ENCODE measurements at regions not wholly inside any gene's neighbourhood (a gene's known extent, or its start where the extent isn't known, plus 50 kb on each side); places are given as distances from the start of the nearest gene placed in this dataset.
A peak's percentile ranks its signal among the peaks of the same experiment; 100 is the strongest.
"Not testable (repeated sequence)": the region's sequence is repeated elsewhere in the genome, so short reads cannot be mapped to it uniquely, and the experiment has no call there.

GRCh38 chr4:55028196-55028595 lies 97.2 kb downstream of the KDR start:
- DNase-seq (ENCODE audit: low spot score) = no peak

GRCh38 chr4:55027596-55027995 lies 97.8 kb downstream of the KDR start:
- DNase-seq (ENCODE audit: low spot score) = no peak

- DNase-seq (ENCODE audit: low spot score) = not testable (repeated sequence)
Observed at GRCh38 chr4:55025456-55025855, 99.9 kb downstream of the KDR start.

- no peak for DNase-seq (ENCODE audit: low spot score)
Observed at GRCh38 chr4:55023030-55023429, 102.4 kb downstream of the KDR start.

- no peak for DNase-seq (ENCODE audit: low spot score)
Observed at GRCh38 chr4:55021214-55021613, 104.2 kb downstream of the KDR start.

GRCh38 chr4:55020131-55020530 lies 105.3 kb downstream of the KDR start:
- no peak for DNase-seq (ENCODE audit: low spot score)

GRCh38 chr4:55018978-55019377 lies 106.4 kb downstream of the KDR start:
- DNase-seq (ENCODE audit: low spot score) = no peak

GRCh38 chr4:55018521-55018920 lies 106.9 kb downstream of the KDR start:
- DNase-seq (ENCODE audit: low spot score) = no peak

GRCh38 chr4:55017406-55017805 lies 108.0 kb downstream of the KDR start:
- DNase-seq (ENCODE audit: low spot score) = no peak

GRCh38 chr4:55016131-55016530 lies 109.3 kb downstream of the KDR start:
- no peak for DNase-seq (ENCODE audit: low spot score)

- DNase-seq (ENCODE audit: low spot score) = no peak
Observed at GRCh38 chr4:55014876-55015275, 110.5 kb downstream of the KDR start.

- DNase-seq (ENCODE audit: low spot score) = no peak
Observed at GRCh38 chr4:55013431-55013955, 111.9 kb downstream of the KDR start.

- no peak for DNase-seq (ENCODE audit: low spot score)
Observed at GRCh38 chr4:55012363-55013230, 112.8 kb downstream of the KDR start.

- DNase-seq (ENCODE audit: low spot score) = no peak
Observed at GRCh38 chr4:55011761-55012160, 113.6 kb downstream of the KDR start.

GRCh38 chr4:55010550-55010949 lies 114.8 kb downstream of the KDR start:
- no peak for DNase-seq (ENCODE audit: low spot score)

- peak; percentile 38 for DNase-seq (ENCODE audit: low spot score)
Observed at GRCh38 chr4:55008166-55009056, 117.0 kb downstream of the KDR start.

- DNase-seq (ENCODE audit: low spot score) = no peak
Observed at GRCh38 chr4:55005910-55006309, 119.5 kb downstream of the KDR start.

- no peak for DNase-seq (ENCODE audit: low spot score)
Observed at GRCh38 chr4:55004831-55005230, 120.6 kb downstream of the KDR start.

- no peak for DNase-seq (ENCODE audit: low spot score)
Observed at GRCh38 chr4:55002431-55002830, 123.0 kb downstream of the KDR start.

GRCh38 chr4:55001538-55001937 lies 123.9 kb downstream of the KDR start:
- no peak for DNase-seq (ENCODE audit: low spot score)

GRCh38 chr4:54999003-54999402 lies 126.4 kb downstream of the KDR start:
- DNase-seq (ENCODE audit: low spot score) = peak; percentile 21

GRCh38 chr4:54993473-54994026 lies 131.8 kb downstream of the KDR start:
- not testable (repeated sequence) for DNase-seq (ENCODE audit: low spot score)
